Fibroblast of skin of right biceps (primary cell): ENCODE measurements at regions not wholly inside any gene's neighbourhood (a gene's known extent, or its start where the extent isn't known, plus 50 kb on each side); places are given as distances from the start of the nearest gene placed in this dataset.
"Not testable (repeated sequence)": the region's sequence is repeated elsewhere in the genome, so short reads cannot be mapped to it uniquely, and the experiment has no call there.

ENCODE experiments used
- DNase-seq: peaks from one replicate; pipeline ENCODE4 v3.0.0-alpha.2; 2013

- DNase-seq, result not testable (repeated sequence)
Observed at GRCh38 chr1:157247764-157248049, 109.5 kb upstream of the ETV3 start.

GRCh38 chr1:157247005-157247763 is 109.0 kb upstream of the ETV3 start:
- DNase-seq, result no peak

DNA sequence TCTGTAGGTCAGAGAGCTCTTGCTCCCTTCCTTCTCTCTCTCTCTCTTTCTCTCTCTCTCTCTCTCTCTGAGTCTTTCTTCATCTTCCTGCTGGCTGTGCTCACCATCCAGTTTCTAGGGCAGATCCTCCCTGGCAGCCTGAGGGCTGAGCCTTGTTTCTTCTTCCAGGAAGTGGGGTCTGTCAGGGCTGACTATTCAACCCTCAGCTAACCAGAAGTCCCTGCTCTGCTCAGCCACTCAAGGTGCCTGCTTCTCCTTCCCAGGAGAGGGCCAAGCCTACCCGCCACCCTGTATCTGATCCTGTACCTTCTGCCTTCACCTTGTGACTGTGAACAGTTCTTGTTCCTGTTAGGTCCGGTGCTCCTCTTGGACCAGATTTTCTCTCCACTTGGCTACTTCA is 107.6 kb upstream of the ETV3 start:
- DNase-seq, result no peak

- no peak for DNase-seq
Observed at GRCh38 chr1:157241185-157241538, 103.0 kb upstream of the ETV3 start.

DNA sequence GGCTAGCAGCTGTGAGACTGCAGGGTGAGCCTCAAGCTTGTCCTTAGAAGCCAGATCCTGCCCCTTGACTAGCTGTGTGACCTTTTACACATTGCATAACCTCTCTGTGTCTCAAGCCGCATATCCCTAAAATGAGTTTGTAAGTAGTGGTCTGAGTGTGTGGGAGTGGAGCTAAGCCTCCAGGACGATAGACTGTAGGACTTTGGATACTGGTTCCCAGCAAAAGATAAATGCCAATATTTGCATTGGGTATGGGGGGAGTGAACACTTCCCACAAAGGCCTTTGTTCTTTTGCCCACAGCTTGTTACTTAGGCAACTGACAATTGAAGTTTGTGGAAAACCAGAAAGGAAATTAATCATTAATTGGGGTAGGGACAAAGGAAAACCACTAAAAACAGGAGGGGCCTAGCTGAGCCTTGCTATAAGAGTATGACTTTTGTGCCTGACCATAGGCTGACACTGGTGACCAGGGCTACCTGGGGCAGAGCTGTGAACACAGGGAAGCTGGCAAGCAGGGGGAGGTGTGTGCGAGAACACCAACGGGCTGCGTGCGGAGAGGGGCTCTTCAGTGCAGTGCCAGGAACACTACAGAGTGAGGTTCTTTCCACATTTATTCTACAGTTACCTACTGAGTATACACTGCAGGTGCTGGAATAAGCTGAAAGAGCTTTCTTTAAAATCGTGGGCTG is 102.4 kb upstream of the ETV3 start:
- no peak for DNase-seq

DNA sequence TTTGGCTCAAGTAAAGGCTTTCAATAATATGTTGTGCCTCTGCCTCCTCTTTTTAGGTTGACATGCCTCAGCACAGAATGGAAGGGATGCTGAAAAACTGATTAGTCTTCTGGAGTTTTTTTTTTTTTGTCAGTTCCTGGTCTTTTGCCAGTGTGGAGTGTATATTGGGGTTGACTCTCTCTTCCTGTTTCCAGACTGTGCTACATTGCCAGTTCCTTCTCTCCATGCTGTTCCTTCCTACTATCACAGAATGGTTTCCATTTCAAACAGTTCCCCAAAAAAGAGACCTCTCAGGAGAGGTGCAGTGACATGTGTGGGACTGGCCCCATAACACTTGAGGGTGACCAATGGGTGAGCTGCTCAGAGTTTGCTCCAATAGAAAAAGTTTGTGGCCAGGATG is 101.7 kb upstream of the ETV3 start:
- DNase-seq, result no peak

GRCh38 chr1:157238585-157238984 is 100.4 kb upstream of the ETV3 start:
- DNase-seq, result no peak

DNA sequence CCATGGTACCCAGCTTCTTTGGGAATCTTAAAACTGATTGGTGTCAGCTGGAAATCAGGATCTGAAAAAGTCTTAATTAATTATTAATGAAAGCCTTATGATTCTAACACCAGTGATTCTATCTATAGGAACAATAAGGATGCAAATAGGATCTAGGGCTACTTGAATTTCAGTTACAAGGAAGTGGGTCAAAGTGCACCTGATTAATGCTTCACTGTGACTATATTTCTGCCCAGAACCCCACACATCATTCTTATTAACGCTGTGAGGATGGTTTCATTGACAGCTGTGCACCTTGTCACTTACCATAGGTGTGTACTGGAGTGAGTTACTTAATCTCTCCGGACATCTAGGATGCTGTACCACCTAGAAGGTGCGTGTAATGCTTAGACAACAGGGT is 99.8 kb upstream of the ETV3 start:
- DNase-seq, result no peak

- DNase-seq, result no peak
Observed at GRCh38 chr1:157237522-157237921, 99.3 kb upstream of the ETV3 start.

DNA sequence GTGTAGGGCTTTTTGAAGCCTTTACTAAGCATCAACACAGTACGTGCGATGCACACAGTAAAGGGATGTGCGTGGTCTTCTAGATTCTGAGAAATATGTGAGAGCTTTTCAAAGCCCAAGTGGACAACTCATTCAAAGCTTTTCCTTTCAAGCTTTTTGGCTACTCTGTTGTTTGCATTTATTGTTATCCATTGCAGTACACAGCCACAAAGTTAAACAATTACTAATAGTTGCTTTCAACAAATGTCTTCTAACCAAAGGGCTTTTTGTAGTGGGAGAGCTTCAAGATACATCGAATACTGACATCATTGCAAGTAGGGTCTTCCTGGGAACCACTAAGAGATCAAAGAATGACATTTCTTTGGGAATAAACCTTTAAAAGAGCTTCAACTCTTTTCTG is 97.9 kb upstream of the ETV3 start:
- no peak for DNase-seq

GRCh38 chr1:157235307-157235706 is 97.1 kb upstream of the ETV3 start:
- no peak for DNase-seq

DNA sequence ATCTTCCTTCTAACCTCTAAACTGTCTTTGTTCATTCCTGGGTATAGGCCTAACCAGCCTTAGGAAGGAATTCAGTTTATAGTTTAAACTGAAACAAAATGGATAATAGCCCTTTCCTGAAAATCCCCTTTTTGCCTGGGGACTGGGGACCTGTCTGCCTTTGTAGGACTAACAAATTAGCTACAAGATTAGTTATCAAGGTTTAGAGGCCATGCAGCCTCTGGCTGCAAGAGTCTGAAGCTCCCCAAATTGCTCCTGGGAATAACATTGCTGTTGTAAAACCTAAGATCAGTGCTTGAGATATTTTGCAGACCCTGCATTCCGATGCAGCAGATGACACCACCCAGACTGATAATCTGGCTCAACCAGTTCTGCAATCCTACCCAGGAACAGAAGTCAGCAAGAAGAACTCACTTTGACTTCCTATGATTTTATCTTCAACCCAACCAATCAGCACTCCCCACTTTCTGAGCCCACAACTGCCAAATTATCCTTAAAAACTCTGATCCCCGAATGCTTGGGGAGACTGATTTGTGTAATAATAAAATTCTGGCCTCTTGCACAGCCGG is 96.6 kb upstream of the ETV3 start:
- DNase-seq, result no peak

- DNase-seq, result no peak
Observed at GRCh38 chr1:157233131-157233530, 94.9 kb upstream of the ETV3 start.

GRCh38 chr1:157231846-157232525 is 93.8 kb upstream of the ETV3 start:
- DNase-seq, result no peak

GRCh38 chr1:157230500-157230899 is 92.3 kb upstream of the ETV3 start:
- no peak for DNase-seq

DNA sequence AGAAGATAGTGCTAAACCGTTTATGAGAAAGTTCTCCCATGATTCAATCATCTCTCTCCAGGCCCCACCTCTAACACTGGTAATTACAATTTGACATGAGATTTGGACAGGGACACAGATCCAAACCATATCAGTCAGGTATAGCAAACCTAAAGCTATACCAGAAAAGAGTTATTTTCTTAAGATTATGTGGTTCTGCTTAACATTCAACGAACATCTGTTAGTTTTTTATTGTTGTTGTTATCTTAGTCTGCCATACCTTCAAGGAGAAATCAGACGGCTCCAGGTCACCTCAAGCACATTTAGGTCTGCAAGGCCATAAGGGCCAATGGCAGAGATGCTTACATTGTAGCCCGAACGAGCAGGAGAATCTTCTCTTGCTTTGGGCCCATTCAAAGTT is 89.5 kb upstream of the ETV3 start:
- no peak for DNase-seq

DNA sequence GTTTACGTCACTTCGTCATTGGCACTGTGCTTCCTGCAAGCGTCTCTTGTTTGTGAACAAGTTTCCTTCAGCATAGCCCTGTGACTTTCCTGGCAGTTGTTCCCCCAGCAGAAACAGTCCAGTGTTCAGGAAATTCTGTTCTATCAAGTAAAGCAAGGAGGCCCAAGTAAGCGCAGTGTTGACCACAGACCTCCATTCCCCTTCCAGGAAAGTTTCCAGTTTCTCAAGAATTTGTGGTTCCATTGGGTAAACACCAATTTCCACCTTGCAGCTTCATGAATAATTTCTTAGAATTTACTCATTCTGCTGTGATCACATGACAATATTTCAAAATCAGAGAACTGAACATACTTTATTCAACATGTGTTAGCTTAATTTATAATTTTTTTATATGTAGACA is 88.5 kb upstream of the ETV3 start:
- DNase-seq, result no peak

GRCh38 chr1:157219600-157219999 is 81.4 kb upstream of the ETV3 start:
- no peak for DNase-seq

DNA sequence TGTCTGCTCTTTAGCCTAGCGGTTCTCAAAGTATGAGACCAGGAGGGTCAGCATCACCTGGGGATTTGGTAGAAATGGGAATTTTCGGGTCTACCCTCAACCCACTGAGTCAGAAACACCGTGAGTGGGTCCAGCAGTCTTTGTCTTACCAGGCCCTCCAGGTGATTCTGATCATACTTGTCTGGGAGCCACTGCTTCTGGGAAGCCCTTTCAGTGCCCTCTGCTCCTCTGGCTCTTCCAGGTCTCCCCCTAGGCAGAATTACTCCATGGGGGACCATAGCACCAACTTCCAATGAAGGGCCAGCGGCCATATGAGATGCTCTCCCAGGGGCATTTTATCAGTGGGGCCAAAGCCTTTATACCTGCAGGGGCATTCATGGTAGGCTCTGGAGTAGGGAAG is 81.0 kb upstream of the ETV3 start:
- DNase-seq, result no peak

GRCh38 chr1:157218671-157219070 is 80.5 kb upstream of the ETV3 start:
- DNase-seq, result no peak

GRCh38 chr1:157217486-157217885 is 79.3 kb upstream of the ETV3 start:
- no peak for DNase-seq

GRCh38 chr1:157213836-157214235 is 75.6 kb upstream of the ETV3 start:
- no peak for DNase-seq

- DNase-seq, result no peak
Observed at GRCh38 chr1:157209514-157209913, 71.3 kb upstream of the ETV3 start.

DNA sequence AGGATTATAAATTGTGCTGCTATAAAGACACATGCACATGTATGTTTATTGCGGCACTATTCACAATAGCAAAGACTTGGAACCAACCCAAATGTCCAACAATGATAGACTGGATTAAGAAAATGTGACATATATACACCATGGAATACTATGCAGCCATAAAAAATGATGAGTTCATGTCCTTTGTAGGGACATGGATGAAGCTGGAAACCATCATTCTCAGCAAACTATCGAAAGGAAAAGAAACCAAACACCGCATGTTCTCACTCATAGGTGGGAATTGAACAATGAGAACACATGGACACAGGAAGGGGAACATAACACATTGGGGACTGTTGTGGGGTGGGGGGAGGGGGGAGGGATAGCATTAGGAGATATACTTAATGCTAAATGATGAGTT is 67.8 kb upstream of the ETV3 start:
- not testable (repeated sequence) for DNase-seq
